Vagina (tissue), 2 donors: ENCODE measurements at regions not wholly inside any gene's neighbourhood (a gene's known extent, or its start where the extent isn't known, plus 50 kb on each side); places are given as distances from the start of the nearest gene placed in this dataset.

Source experiments
- DNase-seq, 2 donors: peaks; one replicate each; pipeline ENCODE4 v3.0.0-alpha.2; 2017; ENCODE audit errors: extremely low spot score in 2 of 2
- H3K27ac ChIP-seq: fragments of 200-600 bp; sonication (generic); one replicate; pipeline ENCODE4 v1.5.1; 2019
- H3K27me3 ChIP-seq: fragments of 200-600 bp; sonication (generic); one replicate; pipeline ENCODE4 v1.5.1; 2019
- H3K36me3 ChIP-seq, 2 donors: fragments of 200-600 bp; sonication (generic); one replicate each; pipeline ENCODE4 v1.5.1; 2017 to 2019
- H3K4me1 ChIP-seq: fragments of 200-600 bp; sonication (generic); one replicate; pipeline ENCODE4 v1.5.1; 2019
- H3K4me3 ChIP-seq, 2 donors: fragments of 200-600 bp; sonication (generic); 1 replicate in 1 of 2; 2 replicates in 1 of 2; pipeline ENCODE4 v1.5.1; 2016 to 2019
- H3K9me3 ChIP-seq: fragments of 200-600 bp; sonication (generic); one replicate; pipeline ENCODE4 v1.5.1; 2019
- POLR2A ChIP-seq, 2 donors: fragments of 450-650 bp; IDR thresholded peaks; one replicate each; pipeline ENCODE4 v1.6.1; 2017; ENCODE audit warnings: antibody characterized with exemption in 2 of 2, mild to moderate bottlenecking in 2 of 2, moderate library complexity in 2 of 2
- POLR2AphosphoS5 ChIP-seq, 2 donors: sonication (generic); formaldehyde crosslinking; IDR thresholded peaks; one replicate each; pipeline ENCODE4 v1.9.0; 2017; ENCODE audit warnings: antibody characterized with exemption in 2 of 2, mild to moderate bottlenecking in 2 of 2, low read depth in 1 of 2; ENCODE audit not compliant: insufficient read depth in 1 of 2
- intact Hi-C: fragments of 100-400 bp; cut with DNase I; formaldehyde crosslinking; loops from one replicate; pipeline ENCODE4 v1.15.1; 2023
- TF ChIP-seq, protein P1 (sequence below), 3 experiments: fragments of 450-650 bp in 2 of 3; fragments of 200-600 bp in 1 of 3; sonication (generic) in 1 of 3; IDR thresholded peaks; one replicate each; pipeline ENCODE4 v1.5.1; 2017 to 2019; ENCODE audit warnings: antibody characterized with exemption in 3 of 3, mild to moderate bottlenecking in 2 of 3, moderate library complexity in 2 of 3

DNA sequence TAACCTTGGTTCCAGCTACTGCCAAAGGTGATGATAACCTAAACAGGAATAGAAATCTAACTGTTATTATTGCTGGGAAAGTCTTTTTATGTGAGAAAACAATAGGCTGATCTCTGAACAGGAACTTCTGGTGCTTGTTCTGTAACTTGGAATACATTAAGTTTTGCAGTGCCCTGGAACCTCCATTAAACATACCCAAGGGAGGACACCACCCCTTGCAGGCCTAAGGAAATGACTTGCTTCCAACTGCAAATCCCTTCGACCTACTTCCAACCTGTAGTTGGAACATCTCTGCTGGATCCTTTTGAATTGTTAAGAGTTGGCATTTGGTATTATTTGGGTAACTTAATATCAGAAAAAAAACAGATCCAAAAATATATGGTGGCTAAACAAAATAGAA is 188.4 kb upstream of the API5 start:
- intact Hi-C loops = no loop called here

DNA sequence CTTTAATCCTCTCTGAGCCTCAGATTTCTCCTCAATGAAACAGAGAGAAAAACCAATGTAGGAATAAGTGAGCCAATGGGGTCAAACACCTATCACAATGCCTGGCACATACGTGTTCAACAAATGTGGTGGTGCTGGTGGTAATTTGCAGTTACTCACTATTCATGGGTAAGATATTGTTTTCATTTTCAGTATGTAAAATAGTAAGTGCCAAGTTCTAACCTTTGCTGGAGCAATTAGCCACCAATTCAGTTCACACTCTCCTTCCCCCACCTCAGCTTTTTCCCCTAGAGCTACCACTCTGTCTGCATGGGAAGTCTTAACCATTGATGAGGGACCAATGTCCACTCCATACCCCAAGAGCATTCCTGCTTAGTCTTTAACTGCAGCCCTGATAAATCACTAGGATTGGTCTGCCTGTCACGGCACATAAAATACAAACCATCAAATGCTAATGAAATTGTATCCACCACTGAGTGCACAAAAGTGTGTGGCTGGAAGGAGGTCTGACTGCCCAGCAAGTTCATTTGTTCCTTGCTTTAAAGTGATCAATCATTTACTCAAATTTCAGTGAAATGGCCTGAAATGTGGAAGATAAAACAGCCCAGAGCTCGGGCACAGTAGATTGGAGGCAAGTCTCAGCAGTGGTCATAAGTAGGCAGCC is 187.4 kb upstream of the API5 start:
- Histone ChIP-seq H3K9me3 (no peaks in the 10 kb centered on the region), H3K4me3 (no peak overlapping the region), H3K27ac (no peak overlapping the region), H3K27me3 (no peaks in the 10 kb centered on the region), H3K36me3 (no peaks in the 10 kb centered on the region), H3K4me1 (no peaks in the 10 kb centered on the region)
- no peak for DNase-seq
- intact Hi-C loops = no loop called here
- TF ChIP-seq, protein P1, sequence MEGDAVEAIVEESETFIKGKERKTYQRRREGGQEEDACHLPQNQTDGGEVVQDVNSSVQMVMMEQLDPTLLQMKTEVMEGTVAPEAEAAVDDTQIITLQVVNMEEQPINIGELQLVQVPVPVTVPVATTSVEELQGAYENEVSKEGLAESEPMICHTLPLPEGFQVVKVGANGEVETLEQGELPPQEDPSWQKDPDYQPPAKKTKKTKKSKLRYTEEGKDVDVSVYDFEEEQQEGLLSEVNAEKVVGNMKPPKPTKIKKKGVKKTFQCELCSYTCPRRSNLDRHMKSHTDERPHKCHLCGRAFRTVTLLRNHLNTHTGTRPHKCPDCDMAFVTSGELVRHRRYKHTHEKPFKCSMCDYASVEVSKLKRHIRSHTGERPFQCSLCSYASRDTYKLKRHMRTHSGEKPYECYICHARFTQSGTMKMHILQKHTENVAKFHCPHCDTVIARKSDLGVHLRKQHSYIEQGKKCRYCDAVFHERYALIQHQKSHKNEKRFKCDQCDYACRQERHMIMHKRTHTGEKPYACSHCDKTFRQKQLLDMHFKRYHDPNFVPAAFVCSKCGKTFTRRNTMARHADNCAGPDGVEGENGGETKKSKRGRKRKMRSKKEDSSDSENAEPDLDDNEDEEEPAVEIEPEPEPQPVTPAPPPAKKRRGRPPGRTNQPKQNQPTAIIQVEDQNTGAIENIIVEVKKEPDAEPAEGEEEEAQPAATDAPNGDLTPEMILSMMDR (IDR thresholded peaks at IDR 0.05) = no peak
- no peak for TF ChIP-seq POLR2A (IDR thresholded peaks at IDR 0.05)

More for the DNA sequence above, 188.4 kb upstream of the API5 start:
- Histone ChIP-seq H3K4me1 (no peaks in the 10 kb centered on the region), H3K27me3 (no peaks in the 10 kb centered on the region), H3K4me3 (no peak overlapping the region), H3K36me3 (no peaks in the 10 kb centered on the region), H3K9me3 (no peaks in the 10 kb centered on the region), H3K27ac (no peak overlapping the region)
- no peak for DNase-seq
- no peak for TF ChIP-seq POLR2AphosphoS5 (IDR thresholded peaks at IDR 0.05; ENCODE audit: insufficient read depth in 1 of 2, low read depth in 1 of 2)
- TF ChIP-seq POLR2A (IDR thresholded peaks at IDR 0.05) = no peak
- TF ChIP-seq, protein P1 (IDR thresholded peaks at IDR 0.05) = no peak

DNA sequence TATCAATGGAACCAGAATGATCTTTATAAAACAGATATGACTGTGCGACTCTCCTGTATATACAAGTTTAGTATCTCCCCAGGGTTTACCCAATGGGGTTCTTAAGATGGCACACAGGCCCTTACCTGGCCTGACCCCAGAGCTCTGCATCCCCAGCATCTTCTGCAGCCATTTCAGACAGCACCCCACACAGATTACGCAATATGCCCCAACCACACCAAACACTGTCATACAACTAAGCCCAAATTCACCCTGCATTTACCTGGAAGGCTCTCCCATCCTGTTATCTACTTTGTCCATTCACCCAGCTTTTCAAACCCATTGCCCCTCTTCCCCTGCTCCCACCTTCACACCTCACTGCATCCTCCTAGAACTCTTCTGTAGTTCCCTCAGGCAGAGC is 182.5 kb upstream of the API5 start:
- intact Hi-C loops = no loop called here
- no peaks in the 10 kb centered on the region for H3K9me3 ChIP-seq
- no peak overlapping the region for H3K4me3 ChIP-seq
- TF ChIP-seq POLR2AphosphoS5 (IDR thresholded peaks at IDR 0.05; ENCODE audit: insufficient read depth in 1 of 2, low read depth in 1 of 2) (no peak), POLR2A (IDR thresholded peaks at IDR 0.05) (no peak)
- TF ChIP-seq, protein P1 (IDR thresholded peaks at IDR 0.05) = no peak
- H3K27ac ChIP-seq = no peak overlapping the region
- DNase-seq = no peak
- no peaks in the 10 kb centered on the region for H3K4me1 ChIP-seq
- H3K27me3 ChIP-seq = no peaks in the 10 kb centered on the region
- no peaks in the 10 kb centered on the region for H3K36me3 ChIP-seq

DNA sequence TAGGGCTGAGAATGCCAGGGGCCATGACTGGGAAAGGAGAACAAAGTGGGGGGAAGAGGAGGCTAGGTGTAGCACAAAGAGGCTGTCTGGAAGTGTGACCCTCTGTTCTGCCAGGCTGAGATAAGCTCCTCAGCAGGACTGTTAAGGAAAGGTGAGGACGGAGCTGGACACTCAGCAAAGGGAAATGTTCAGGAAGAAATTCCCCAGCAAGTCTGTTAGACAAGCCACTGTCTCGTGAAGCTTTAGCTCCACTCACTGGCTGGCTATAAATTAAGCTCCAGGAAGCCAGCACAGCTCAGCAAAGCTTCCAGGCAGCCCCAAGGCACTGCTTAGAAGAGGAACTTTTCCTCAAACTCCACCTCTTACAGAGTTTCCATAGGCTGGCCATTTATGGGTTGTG is 181.2 kb upstream of the API5 start:
- H3K9me3 ChIP-seq = no peaks in the 10 kb centered on the region
- no peak overlapping the region for H3K27ac ChIP-seq
- intact Hi-C loops = no loop called here
- no peak for DNase-seq
- H3K27me3 ChIP-seq = no peaks in the 10 kb centered on the region
- H3K4me1 ChIP-seq = no peaks in the 10 kb centered on the region
- TF ChIP-seq, protein P1 (IDR thresholded peaks at IDR 0.05) = no peak
- TF ChIP-seq POLR2AphosphoS5 (IDR thresholded peaks at IDR 0.05; ENCODE audit: insufficient read depth in 1 of 2, low read depth in 1 of 2) = no peak
- no peak for TF ChIP-seq POLR2A (IDR thresholded peaks at IDR 0.05)
- H3K4me3 ChIP-seq = no peak overlapping the region
- H3K36me3 ChIP-seq = no peaks in the 10 kb centered on the region

DNA sequence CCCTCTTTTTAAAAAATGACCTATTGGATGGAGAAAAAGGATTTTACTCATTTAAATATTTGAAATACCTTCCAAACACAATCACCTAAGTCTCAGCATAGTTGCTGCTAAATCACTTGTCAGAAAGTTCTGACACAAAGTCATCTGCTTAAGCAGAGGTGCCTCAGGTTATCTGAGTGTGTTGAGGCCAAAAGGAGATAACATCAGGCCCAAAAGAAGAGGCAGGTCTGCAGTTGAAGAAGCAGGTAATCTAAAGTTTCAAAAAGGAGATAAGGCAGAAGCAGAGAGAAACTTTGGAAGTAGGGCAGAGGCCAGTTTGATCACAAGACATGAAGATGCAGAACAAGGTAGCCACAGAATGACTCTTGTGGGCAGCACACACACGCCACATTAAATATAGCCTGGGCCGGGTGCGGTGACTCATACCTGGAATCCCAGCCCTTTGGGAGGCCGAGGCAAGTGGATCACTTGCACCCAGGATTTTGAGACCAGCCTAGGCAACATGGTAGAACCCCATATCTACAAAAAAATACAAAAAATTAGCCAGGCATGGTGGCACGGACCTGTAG is 175.7 kb upstream of the API5 start:
- H3K4me3 ChIP-seq = no peak overlapping the region
- no peaks in the 10 kb centered on the region for H3K9me3 ChIP-seq
- H3K27me3 ChIP-seq = no peaks in the 10 kb centered on the region
- no peak for TF ChIP-seq POLR2AphosphoS5 (IDR thresholded peaks at IDR 0.05; ENCODE audit: insufficient read depth in 1 of 2, low read depth in 1 of 2)
- TF ChIP-seq POLR2A (IDR thresholded peaks at IDR 0.05) = no peak
- TF ChIP-seq, protein P1 (IDR thresholded peaks at IDR 0.05) = no peak
- H3K36me3 ChIP-seq = no peaks in the 10 kb centered on the region
- no peaks in the 10 kb centered on the region for H3K4me1 ChIP-seq
- no peak for DNase-seq
- intact Hi-C loops = no loop called here
- no peak overlapping the region for H3K27ac ChIP-seq
